Adipocyte (in vitro differentiated cells): ENCODE measurements at regions not wholly inside any gene's neighbourhood (a gene's known extent, or its start where the extent isn't known, plus 50 kb on each side); places are given as distances from the start of the nearest gene placed in this dataset.
"Not testable (repeated sequence)": the region's sequence is repeated elsewhere in the genome, so short reads cannot be mapped to it uniquely, and the experiment has no call there.

Source experiments
- DNase-seq: peaks from one replicate; pipeline ENCODE4 v3.0.0-alpha.2; 2015; ENCODE audit warnings: low read depth
- H3K27me3 ChIP-seq: replicated peaks from 2 replicates; pipeline ENCODE4 v1.7.0; 2013; ENCODE audit warnings: mild to moderate bottlenecking, low read length, moderate library complexity; ENCODE audit not compliant: control insufficient read depth, insufficient read depth
- H3K36me3 ChIP-seq: 2 replicates; pipeline ENCODE4 v1.7.0; 2013; ENCODE audit warnings: low read length, mild to moderate bottlenecking, moderate library complexity; ENCODE audit not compliant: control insufficient read depth, insufficient read depth, severe bottlenecking
- H3K4me1 ChIP-seq: 2 replicates; pipeline ENCODE4 v1.7.0; 2013; ENCODE audit warnings: mild to moderate bottlenecking, low read length, moderate library complexity; ENCODE audit not compliant: control insufficient read depth, insufficient read depth
- H3K4me3 ChIP-seq: 2 replicates; pipeline ENCODE4 v1.7.0; 2013; ENCODE audit warnings: mild to moderate bottlenecking, low read length, moderate library complexity
- H3K9ac ChIP-seq: 2 replicates; pipeline ENCODE4 v1.7.0; 2013; ENCODE audit warnings: mild to moderate bottlenecking, low read length, moderate library complexity
- H3K9me3 ChIP-seq: 2 replicates; pipeline ENCODE4 v1.7.0; 2013; ENCODE audit warnings: mild to moderate bottlenecking, low read length, moderate library complexity; ENCODE audit not compliant: control insufficient read depth

GRCh38 chr2:71923887-71924533 is 223.7 kb downstream of the CYP26B1 start:
- no peak overlapping the region for H3K4me3 ChIP-seq
- no peaks in the 10 kb centered on the region for H3K27me3 ChIP-seq
- H3K4me1 ChIP-seq, result peaks cover 7% of the 10 kb centered on the region
- H3K9me3 ChIP-seq, result peaks cover 22% of the 10 kb centered on the region
- no peak overlapping the region for H3K9ac ChIP-seq
- peak; percentile 63 for DNase-seq
- H3K36me3 ChIP-seq, result no peaks in the 10 kb centered on the region

DNA sequence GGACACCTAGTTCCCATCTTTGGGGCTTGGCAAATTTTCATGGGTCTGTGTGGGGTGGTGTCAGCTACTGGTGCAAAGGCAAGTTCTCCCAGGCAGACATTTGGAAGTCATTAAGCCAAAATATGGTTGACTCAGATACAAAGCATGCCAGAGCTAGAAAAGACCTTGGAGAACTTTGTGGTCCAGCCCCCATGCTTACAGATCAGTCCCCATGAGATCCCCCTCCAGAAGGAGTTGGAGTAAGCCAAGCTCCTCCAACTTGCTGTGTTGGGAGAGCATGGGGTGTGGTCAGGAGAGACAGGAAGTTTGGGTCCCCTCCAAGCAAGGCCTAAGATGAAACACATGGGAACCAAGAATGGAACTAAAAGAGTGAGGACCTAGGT is 224.5 kb downstream of the CYP26B1 start:
- H3K4me3 ChIP-seq, result no peak overlapping the region
- H3K9ac ChIP-seq, result no peak overlapping the region
- H3K9me3 ChIP-seq, result peaks cover 31% of the 10 kb centered on the region
- H3K4me1 ChIP-seq, result peaks cover 7% of the 10 kb centered on the region
- peak; percentile 47 for DNase-seq
- no peaks in the 10 kb centered on the region for H3K36me3 ChIP-seq
- no peaks in the 10 kb centered on the region for H3K27me3 ChIP-seq

DNA sequence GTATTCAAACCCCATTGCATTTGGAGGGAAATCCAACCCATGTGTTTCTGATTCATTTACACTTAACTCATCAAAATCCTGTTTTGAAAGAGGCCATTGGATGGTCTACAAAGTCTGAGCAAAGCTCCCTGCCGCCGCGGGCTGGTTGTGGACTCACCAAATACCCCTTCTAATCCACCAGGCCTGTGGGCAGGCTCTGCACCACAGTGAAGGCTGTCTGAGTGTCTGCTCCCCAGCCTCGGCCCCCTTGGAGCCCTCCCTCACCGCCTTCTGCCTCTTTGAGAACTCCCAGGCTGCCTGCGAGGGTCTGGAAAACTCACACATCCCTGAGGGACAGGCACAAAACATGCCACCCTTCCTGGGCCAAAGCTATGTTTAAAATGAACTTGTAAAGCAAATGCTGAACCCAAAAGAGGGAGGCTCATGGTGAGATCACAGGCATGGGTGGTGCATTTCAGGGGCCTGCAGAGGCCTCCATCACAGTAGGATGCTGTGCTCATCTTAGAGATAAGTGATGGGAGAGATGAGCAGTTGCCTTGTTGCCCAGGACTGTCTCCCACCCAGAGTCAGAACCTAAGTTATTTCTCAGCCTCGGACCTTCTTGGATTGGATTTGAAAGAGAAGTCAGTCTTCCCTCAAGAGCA is 225.0 kb downstream of the CYP26B1 start:
- Histone ChIP-seq H3K27me3 (no peaks in the 10 kb centered on the region), H3K9ac (no peak overlapping the region), H3K4me1 (peaks cover 7% of the 10 kb centered on the region), H3K36me3 (no peaks in the 10 kb centered on the region), H3K9me3 (peaks cover 36% of the 10 kb centered on the region), H3K4me3 (no peak overlapping the region)
- no peak for DNase-seq

- Histone ChIP-seq H3K27me3 (no peaks in the 10 kb centered on the region), H3K4me3 (no peak overlapping the region), H3K36me3 (no peaks in the 10 kb centered on the region), H3K9me3 (peaks cover 40% of the 10 kb centered on the region), H3K9ac (no peak overlapping the region), H3K4me1 (peaks cover 7% of the 10 kb centered on the region)
- DNase-seq, result no peak
These were observed 225.6 kb downstream of the CYP26B1 start for GRCh38 chr2:71922091-71922490.

DNA sequence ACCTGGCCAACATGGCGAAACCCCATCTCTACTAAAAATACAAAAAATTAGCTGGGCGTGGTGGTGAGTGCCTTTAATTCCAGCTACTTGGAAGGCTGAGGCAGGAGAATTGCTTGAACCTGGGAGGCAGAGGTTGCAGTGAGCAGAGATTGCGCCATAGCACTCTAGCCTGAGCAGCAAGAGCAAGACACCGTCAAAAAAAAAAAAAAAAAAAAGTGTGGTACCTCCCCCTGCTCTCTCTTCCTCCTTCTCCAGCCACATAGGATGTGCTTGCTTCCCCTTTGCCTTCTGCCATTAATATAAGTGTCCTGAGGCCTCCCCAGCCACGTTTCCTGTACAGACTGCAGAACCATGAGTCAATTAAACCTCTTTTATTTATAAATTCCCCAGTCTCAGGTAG is 226.8 kb downstream of the CYP26B1 start:
- H3K4me1 ChIP-seq, DNase-seq, H3K36me3 ChIP-seq, H3K4me3 ChIP-seq, H3K9ac ChIP-seq, H3K27me3 ChIP-seq: not testable (repeated sequence)
- H3K9me3 ChIP-seq, result peaks cover 53% of the 10 kb centered on the region

- peaks cover 55% of the 10 kb centered on the region for H3K9me3 ChIP-seq
- no peak overlapping the region for H3K9ac ChIP-seq
- H3K27me3 ChIP-seq, result no peaks in the 10 kb centered on the region
- peak; percentile 50 for DNase-seq
- no peak overlapping the region for H3K4me3 ChIP-seq
- peaks cover 7% of the 10 kb centered on the region for H3K4me1 ChIP-seq
- no peaks in the 10 kb centered on the region for H3K36me3 ChIP-seq
These were observed 228.0 kb downstream of the CYP26B1 start for GRCh38 chr2:71919708-71920107.

DNA sequence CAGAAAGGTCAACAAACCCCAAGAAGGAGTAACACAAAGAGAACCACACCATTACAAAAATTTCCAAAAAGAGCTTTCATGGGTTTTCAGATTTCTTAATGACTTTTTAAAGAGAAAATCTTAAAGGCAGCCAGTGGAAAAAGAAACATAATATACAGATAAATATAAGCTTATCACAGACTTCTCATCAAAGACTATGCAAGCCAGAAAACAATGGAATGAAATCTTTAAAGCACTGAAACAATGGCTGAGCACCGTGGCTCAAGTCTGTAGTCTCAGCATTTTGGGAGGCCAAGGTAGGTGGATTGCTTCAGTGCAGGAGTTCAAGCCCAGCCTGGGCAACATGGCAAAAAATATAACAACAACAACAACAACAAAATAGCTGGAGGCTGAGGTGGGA is 237.4 kb downstream of the CYP26B1 start:
- H3K9me3 ChIP-seq, result peaks cover 44% of the 10 kb centered on the region
- H3K9ac ChIP-seq, result no peak overlapping the region
- H3K27me3 ChIP-seq, result no peaks in the 10 kb centered on the region
- no peaks in the 10 kb centered on the region for H3K36me3 ChIP-seq
- peaks cover 3% of the 10 kb centered on the region for H3K4me1 ChIP-seq
- H3K4me3 ChIP-seq, result peak overlapping the region; percentile 8
- no peak for DNase-seq

GRCh38 chr2:71908798-71909197 is 238.9 kb downstream of the CYP26B1 start:
- Histone ChIP-seq H3K9ac (no peak overlapping the region), H3K4me1 (peaks cover 3% of the 10 kb centered on the region), H3K27me3 (no peaks in the 10 kb centered on the region), H3K36me3 (no peaks in the 10 kb centered on the region), H3K9me3 (peaks cover 44% of the 10 kb centered on the region), H3K4me3 (no peak overlapping the region)
- no peak for DNase-seq

- Histone ChIP-seq H3K9ac (no peak overlapping the region), H3K27me3 (no peaks in the 10 kb centered on the region), H3K9me3 (peaks cover 38% of the 10 kb centered on the region), H3K36me3 (no peaks in the 10 kb centered on the region), H3K4me3 (no peak overlapping the region), H3K4me1 (peaks cover 3% of the 10 kb centered on the region)
- DNase-seq, result no peak
These were observed 240.2 kb downstream of the CYP26B1 start for GRCh38 chr2:71907503-71907902.

GRCh38 chr2:71906357-71906973 is 241.2 kb downstream of the CYP26B1 start:
- no peak overlapping the region for H3K9ac ChIP-seq
- no peaks in the 10 kb centered on the region for H3K27me3 ChIP-seq
- peaks cover 3% of the 10 kb centered on the region for H3K4me1 ChIP-seq
- no peak overlapping the region for H3K4me3 ChIP-seq
- DNase-seq, result no peak
- no peaks in the 10 kb centered on the region for H3K36me3 ChIP-seq
- H3K9me3 ChIP-seq, result peaks cover 31% of the 10 kb centered on the region

- peaks cover 3% of the 10 kb centered on the region for H3K4me1 ChIP-seq
- H3K36me3 ChIP-seq, result no peaks in the 10 kb centered on the region
- H3K27me3 ChIP-seq, result no peaks in the 10 kb centered on the region
- peak; percentile 41 for DNase-seq
- no peak overlapping the region for H3K9ac ChIP-seq
- H3K4me3 ChIP-seq, result no peak overlapping the region
- H3K9me3 ChIP-seq, result peaks cover 30% of the 10 kb centered on the region
These were observed 242.5 kb downstream of the CYP26B1 start for GRCh38 chr2:71905205-71905604.
